HG03103 (cell line): ENCODE measurements at regions not wholly inside any gene's neighbourhood (a gene's known extent, or its start where the extent isn't known, plus 50 kb on each side); places are given as distances from the start of the nearest gene placed in this dataset.
"Not testable (repeated sequence)": the region's sequence is repeated elsewhere in the genome, so short reads cannot be mapped to it uniquely, and the experiment has no call there.

Source experiments
- ATAC-seq: cut with Tn5 transposase; IDR thresholded peaks from one replicate; pipeline ENCODE4 v1.9.1; 2021; ENCODE audit warnings: low read depth; ENCODE audit not compliant: unreplicated experiment

GRCh38 chrX:138255373-138255772, 456.1 kb downstream of the FGF13 start:
- no peak for ATAC-seq

GRCh38 chrX:138264095-138264494, 447.4 kb downstream of the FGF13 start:
- ATAC-seq: not testable (repeated sequence)

- no peak for ATAC-seq
These were observed 440.6 kb downstream of the FGF13 start for GRCh38 chrX:138270931-138271330.

GRCh38 chrX:138282598-138283150, 428.8 kb downstream of the FGF13 start:
- not testable (repeated sequence) for ATAC-seq

GRCh38 chrX:138287205-138287877, 424.2 kb downstream of the FGF13 start:
- no peak for ATAC-seq

GRCh38 chrX:138294951-138295350, 416.6 kb downstream of the FGF13 start:
- ATAC-seq: no peak

GRCh38 chrX:138298268-138298667, 413.2 kb downstream of the FGF13 start:
- ATAC-seq: no peak

GRCh38 chrX:138345801-138346200, 365.7 kb downstream of the FGF13 start:
- ATAC-seq: no peak

- ATAC-seq: no peak
These were observed 362.2 kb downstream of the FGF13 start for GRCh38 chrX:138349351-138349750.

- ATAC-seq: no peak
These were observed 332.6 kb downstream of the FGF13 start for GRCh38 chrX:138378876-138379275.

GRCh38 chrX:138408101-138408500, 303.4 kb downstream of the FGF13 start:
- no peak for ATAC-seq

- ATAC-seq: no peak
These were observed 300.5 kb downstream of the FGF13 start for GRCh38 chrX:138411048-138411447.
